PFSK-1 (cell line): ENCODE measurements at regions not wholly inside any gene's neighbourhood (a gene's known extent, or its start where the extent isn't known, plus 50 kb on each side); places are given as distances from the start of the nearest gene placed in this dataset.

ENCODE experiments used
- FOXP2 ChIP-seq: optimal IDR thresholded peaks from 2 replicates; pipeline ENCODE3; 2011; ENCODE audit warnings: borderline replicate concordance, control low read depth, inconsistent platforms; ENCODE audit not compliant: insufficient read depth; ENCODE audit errors: extremely low read length, extremely low read depth
- POLR2AphosphoS5 ChIP-seq: IDR thresholded peaks from 2 replicates; pipeline ENCODE4 v1.6.1; 2012; ENCODE audit warnings: low read depth, mild to moderate bottlenecking, control low read depth, low read length, moderate library complexity
- SIN3A ChIP-seq: IDR thresholded peaks from 2 replicates; pipeline ENCODE4 v1.6.1; 2012; ENCODE audit warnings: mild to moderate bottlenecking, low read length, moderate library complexity, borderline replicate concordance; ENCODE audit not compliant: insufficient read depth
- TAF1 ChIP-seq: IDR thresholded peaks from 2 replicates; pipeline ENCODE4 v1.6.1; 2012; ENCODE audit warnings: low read length, control low read depth, borderline replicate concordance; ENCODE audit not compliant: insufficient read depth
- TF ChIP-seq, protein P1 (sequence below), 2 experiments: IDR thresholded peaks; 2 replicates each; pipeline versions ENCODE4 v1.6.1 to v1.8.0; 2011 to 2012; ENCODE audit warnings: low read depth in 2 of 2, low read length in 2 of 2, control low read depth in 1 of 2, inconsistent platforms in 1 of 2, mild to moderate bottlenecking in 1 of 2, moderate library complexity in 1 of 2; ENCODE audit not compliant: insufficient read depth in 1 of 2

DNA sequence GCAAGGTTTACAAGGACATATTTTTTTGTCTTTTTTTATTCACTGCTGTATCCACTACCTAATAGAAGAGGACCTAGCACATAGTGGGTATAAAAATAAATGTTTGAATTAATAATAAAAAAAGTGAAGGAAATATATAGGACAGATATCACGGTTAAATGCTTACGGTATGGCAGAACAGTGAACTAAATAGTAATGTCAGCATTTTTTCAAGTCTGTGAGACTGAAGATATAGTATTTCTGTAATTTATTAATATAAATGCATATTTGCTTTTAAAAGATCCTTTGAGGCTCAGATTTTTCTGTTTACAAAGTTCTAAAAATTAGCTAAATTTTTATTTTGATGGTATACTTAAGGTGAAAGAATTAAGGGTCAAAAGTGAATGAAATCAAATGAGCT lies 68.6 kb upstream of the CNTN5 start:
- TF ChIP-seq FOXP2 (no peak), SIN3A (no peak), TAF1 (no peak), POLR2AphosphoS5 (no peak)
- TF ChIP-seq, protein P1, sequence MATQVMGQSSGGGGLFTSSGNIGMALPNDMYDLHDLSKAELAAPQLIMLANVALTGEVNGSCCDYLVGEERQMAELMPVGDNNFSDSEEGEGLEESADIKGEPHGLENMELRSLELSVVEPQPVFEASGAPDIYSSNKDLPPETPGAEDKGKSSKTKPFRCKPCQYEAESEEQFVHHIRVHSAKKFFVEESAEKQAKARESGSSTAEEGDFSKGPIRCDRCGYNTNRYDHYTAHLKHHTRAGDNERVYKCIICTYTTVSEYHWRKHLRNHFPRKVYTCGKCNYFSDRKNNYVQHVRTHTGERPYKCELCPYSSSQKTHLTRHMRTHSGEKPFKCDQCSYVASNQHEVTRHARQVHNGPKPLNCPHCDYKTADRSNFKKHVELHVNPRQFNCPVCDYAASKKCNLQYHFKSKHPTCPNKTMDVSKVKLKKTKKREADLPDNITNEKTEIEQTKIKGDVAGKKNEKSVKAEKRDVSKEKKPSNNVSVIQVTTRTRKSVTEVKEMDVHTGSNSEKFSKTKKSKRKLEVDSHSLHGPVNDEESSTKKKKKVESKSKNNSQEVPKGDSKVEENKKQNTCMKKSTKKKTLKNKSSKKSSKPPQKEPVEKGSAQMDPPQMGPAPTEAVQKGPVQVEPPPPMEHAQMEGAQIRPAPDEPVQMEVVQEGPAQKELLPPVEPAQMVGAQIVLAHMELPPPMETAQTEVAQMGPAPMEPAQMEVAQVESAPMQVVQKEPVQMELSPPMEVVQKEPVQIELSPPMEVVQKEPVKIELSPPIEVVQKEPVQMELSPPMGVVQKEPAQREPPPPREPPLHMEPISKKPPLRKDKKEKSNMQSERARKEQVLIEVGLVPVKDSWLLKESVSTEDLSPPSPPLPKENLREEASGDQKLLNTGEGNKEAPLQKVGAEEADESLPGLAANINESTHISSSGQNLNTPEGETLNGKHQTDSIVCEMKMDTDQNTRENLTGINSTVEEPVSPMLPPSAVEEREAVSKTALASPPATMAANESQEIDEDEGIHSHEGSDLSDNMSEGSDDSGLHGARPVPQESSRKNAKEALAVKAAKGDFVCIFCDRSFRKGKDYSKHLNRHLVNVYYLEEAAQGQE (IDR thresholded peaks at IDR 0.05; ENCODE audit: insufficient read depth in 1 of 2, low read depth in 2 of 2, low read length in 2 of 2) = no peak

DNA sequence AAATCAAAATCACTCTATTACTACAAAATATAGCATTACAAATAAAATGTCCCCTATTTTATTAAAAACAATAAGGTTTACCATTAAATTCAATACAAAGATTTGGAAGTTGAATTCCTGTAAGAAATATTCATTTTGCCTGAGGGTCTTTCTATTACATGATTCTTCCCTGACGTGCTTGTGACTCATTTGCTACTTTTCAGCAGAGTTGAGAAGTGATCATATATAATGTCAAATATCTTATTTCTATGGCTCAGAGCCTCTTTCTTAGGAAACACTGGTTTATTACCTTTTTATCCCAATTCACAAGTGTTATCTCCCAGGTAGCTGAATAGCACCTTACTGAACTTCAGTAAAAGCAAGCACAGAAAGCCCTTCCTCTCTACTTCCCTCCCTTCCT lies 65.2 kb upstream of the CNTN5 start:
- TF ChIP-seq SIN3A = no peak
- TF ChIP-seq, protein P1 (IDR thresholded peaks at IDR 0.05; ENCODE audit: insufficient read depth in 1 of 2, low read depth in 2 of 2, low read length in 2 of 2) = no peak
- TF ChIP-seq TAF1 = no peak
- no peak for TF ChIP-seq FOXP2
- no peak for TF ChIP-seq POLR2AphosphoS5

DNA sequence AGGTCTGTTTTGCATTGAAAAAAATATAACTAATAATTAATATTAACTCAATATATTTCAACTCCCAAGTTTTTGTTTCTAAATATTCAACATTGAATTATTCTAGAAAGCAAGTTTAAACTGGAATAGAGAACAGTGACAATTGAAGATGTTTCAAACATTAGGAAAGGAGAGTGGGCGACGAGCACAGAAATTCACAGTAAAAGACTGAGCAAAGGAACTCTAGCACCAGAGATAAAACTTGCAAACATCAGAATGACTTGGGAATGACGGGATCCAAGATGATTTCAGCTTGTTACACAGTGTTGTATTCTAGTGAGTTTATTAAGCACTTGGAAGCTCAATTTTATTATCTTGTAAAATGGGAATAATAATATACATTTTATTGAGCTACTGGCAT lies 56.6 kb upstream of the CNTN5 start:
- TF ChIP-seq POLR2AphosphoS5 (no peak), FOXP2 (no peak), SIN3A (no peak), TAF1 (no peak)
- TF ChIP-seq, protein P1 (IDR thresholded peaks at IDR 0.05; ENCODE audit: insufficient read depth in 1 of 2, low read depth in 2 of 2, low read length in 2 of 2) = no peak

- TF ChIP-seq TAF1 (no peak), SIN3A (no peak), POLR2AphosphoS5 (no peak), FOXP2 (no peak)
- TF ChIP-seq, protein P1 (IDR thresholded peaks at IDR 0.05; ENCODE audit: insufficient read depth in 1 of 2, low read depth in 2 of 2, low read length in 2 of 2) = no peak
Measured at GRCh38 chr11:98965358-98965757, 55.4 kb upstream of the CNTN5 start.

- TF ChIP-seq, protein P1 (IDR thresholded peaks at IDR 0.05; ENCODE audit: insufficient read depth in 1 of 2, low read depth in 2 of 2, low read length in 2 of 2) = no peak
- TF ChIP-seq FOXP2 (no peak), TAF1 (no peak), SIN3A (no peak), POLR2AphosphoS5 (no peak)
Measured at GRCh38 chr11:98965775-98966174, 55.0 kb upstream of the CNTN5 start.
